Body of pancreas (tissue), 4 donors: ENCODE measurements at regions not wholly inside any gene's neighbourhood (a gene's known extent, or its start where the extent isn't known, plus 50 kb on each side); places are given as distances from the start of the nearest gene placed in this dataset.

Source experiments
- ATAC-seq: fragments of 150-250 bp; one replicate; pipeline ENCODE4 v1.9.1; 2016
- DNase-seq, 4 donors: peaks; one replicate each; pipeline ENCODE4 v3.0.0-alpha.2; 2019
- H3K27ac ChIP-seq, 4 donors: fragments of 200-600 bp; sonication (generic); 1 replicate in 3 of 4; 2 replicates in 1 of 4; pipeline versions ENCODE4 v1.5.1 to v1.6.1; 2016 to 2019; ENCODE audit warnings: mild to moderate bottlenecking in 1 of 4, mixed read lengths in 1 of 4, moderate library complexity in 1 of 4
- H3K27me3 ChIP-seq, 2 donors: fragments of 200-600 bp; sonication (generic); one replicate each; pipeline ENCODE4 v1.6.0; 2016; ENCODE audit warnings: mild to moderate bottlenecking in 1 of 2
- H3K36me3 ChIP-seq, 2 donors: fragments of 200-600 bp; sonication (generic); replicated peaks in 1 of 2; 2 replicates each; pipeline ENCODE4 v1.5.1; 2016; ENCODE audit warnings: low read depth in 2 of 2; ENCODE audit not compliant: insufficient read depth in 1 of 2
- H3K4me1 ChIP-seq: fragments of 200-600 bp; sonication (generic); one replicate; pipeline ENCODE4 v1.6.0; 2016
- H3K4me3 ChIP-seq, 2 donors: fragments of 200-600 bp; sonication (generic); 1 replicate in 1 of 2; 2 replicates in 1 of 2; pipeline ENCODE4 v1.5.1; 2016 to 2019
- H3K9me3 ChIP-seq, 3 donors: fragments of 200-600 bp; sonication (generic); 1 replicate in 2 of 3; 2 replicates in 1 of 3; pipeline ENCODE4 v1.5.1; 2016
- POLR2A ChIP-seq, 3 donors: fragments of 450-650 bp; IDR thresholded peaks; one replicate each; pipeline ENCODE4 v1.6.1; 2016; ENCODE audit warnings: antibody characterized with exemption in 3 of 3, mild to moderate bottlenecking in 2 of 3
- WGBS, 2 donors: methylation state at CpG; one replicate each; pipeline ENCODE4 v1.1.5; 2017; 5-methylcytosine and 5-hydroxymethylcytosine counted together
- intact Hi-C: fragments of 100-400 bp; cut with DNase I; formaldehyde crosslinking; loops from one replicate; pipeline ENCODE4 v1.15.1; 2023
- TF ChIP-seq, protein P1 (sequence below), 7 experiments: fragments of 450-650 bp in 4 of 7; fragments of 200-600 bp in 3 of 7; sonication (generic) in 3 of 7; IDR thresholded peaks; one replicate each; pipeline ENCODE4 v1.5.1; 2016 to 2019; ENCODE audit warnings: antibody characterized with exemption in 7 of 7

DNA sequence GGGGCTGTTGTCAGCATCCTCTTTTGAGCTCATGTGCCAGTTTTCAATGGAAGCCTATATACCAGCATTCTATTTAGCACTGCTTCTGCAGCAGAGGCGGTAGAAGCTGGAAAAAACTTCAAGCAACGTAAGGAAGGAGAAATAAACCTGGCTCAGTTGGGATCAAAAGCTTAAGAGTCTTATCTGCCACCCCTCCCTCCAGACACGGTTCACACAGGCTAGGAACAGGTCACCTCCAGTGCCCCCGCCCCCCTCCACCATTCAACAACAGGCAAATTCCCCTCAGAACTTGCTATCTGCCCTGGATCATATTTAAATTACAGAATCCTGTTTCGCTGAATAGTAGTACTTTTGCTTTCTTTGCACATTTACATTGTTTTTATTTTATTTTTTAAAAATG is 384.8 kb upstream of the PKDCC start:
- intact Hi-C loops, result no loop called here
- ATAC-seq (no peak), DNase-seq (no peak)
- H3K9me3 ChIP-seq, result no peaks in the 10 kb centered on the region
- H3K27me3 ChIP-seq, result no peaks in the 10 kb centered on the region
- no peak overlapping the region for H3K4me3 ChIP-seq
- no peaks in the 10 kb centered on the region for H3K36me3 ChIP-seq
- H3K4me1 ChIP-seq, result no peaks in the 10 kb centered on the region
- TF ChIP-seq POLR2A (IDR thresholded peaks at IDR 0.05), result no peak
- TF ChIP-seq, protein P1, sequence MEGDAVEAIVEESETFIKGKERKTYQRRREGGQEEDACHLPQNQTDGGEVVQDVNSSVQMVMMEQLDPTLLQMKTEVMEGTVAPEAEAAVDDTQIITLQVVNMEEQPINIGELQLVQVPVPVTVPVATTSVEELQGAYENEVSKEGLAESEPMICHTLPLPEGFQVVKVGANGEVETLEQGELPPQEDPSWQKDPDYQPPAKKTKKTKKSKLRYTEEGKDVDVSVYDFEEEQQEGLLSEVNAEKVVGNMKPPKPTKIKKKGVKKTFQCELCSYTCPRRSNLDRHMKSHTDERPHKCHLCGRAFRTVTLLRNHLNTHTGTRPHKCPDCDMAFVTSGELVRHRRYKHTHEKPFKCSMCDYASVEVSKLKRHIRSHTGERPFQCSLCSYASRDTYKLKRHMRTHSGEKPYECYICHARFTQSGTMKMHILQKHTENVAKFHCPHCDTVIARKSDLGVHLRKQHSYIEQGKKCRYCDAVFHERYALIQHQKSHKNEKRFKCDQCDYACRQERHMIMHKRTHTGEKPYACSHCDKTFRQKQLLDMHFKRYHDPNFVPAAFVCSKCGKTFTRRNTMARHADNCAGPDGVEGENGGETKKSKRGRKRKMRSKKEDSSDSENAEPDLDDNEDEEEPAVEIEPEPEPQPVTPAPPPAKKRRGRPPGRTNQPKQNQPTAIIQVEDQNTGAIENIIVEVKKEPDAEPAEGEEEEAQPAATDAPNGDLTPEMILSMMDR (IDR thresholded peaks at IDR 0.05), result no peak
- 49 to 53% methylated on average over 5 of the region's 5 CpGs for WGBS, 2 donors
- no peak overlapping the region for H3K27ac ChIP-seq

DNA sequence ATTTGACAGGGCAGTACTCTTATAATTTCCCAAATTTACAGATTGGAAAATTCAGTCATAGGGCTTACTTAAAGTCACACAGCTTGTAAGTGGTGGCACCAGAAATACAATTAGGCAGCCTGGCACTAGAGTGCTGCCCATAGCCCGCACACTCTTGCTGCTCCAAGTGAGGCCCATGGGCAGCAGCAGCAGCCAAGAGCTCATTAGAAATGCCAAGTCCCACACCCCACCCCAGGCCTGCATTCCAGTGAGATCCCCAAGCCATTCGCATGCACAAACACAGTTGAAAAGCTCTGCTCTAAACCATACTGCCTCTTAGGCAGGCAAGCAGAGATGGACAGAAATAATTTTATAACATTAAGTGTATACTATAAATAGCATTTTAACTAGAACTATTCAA is 379.3 kb upstream of the PKDCC start:
- intact Hi-C loops, result no loop called here
- Histone ChIP-seq H3K27me3 (no peaks in the 10 kb centered on the region), H3K36me3 (no peaks in the 10 kb centered on the region), H3K27ac (no peak overlapping the region), H3K4me1 (no peaks in the 10 kb centered on the region), H3K4me3 (no peak overlapping the region), H3K9me3 (no peaks in the 10 kb centered on the region)
- DNase-seq, result no peak
- TF ChIP-seq POLR2A (IDR thresholded peaks at IDR 0.05), result no peak
- TF ChIP-seq, protein P1 (IDR thresholded peaks at IDR 0.05), result no peak
- ATAC-seq, result no peak
- 69 to 80% methylated on average over 2 of the region's 2 CpGs for WGBS, 2 donors

DNA sequence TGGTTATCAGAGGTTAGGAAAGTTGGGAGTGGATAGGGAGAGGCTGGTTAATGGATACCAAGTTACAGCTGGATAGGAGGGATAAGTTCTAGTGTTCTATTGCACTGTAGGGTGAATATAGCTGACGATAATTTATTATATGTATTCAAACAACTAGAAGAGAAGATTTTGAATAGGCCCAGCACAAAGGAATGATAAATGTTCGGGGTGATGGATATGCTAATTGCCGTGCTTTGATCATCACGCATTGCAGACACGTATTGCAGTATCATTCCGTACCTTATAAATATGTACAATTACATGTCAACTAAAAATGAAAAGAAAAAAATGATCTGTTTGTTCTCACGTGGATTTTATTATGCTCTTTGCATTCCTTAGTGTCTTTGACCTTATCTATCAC is 369.2 kb upstream of the PKDCC start:
- no peaks in the 10 kb centered on the region for H3K9me3 ChIP-seq
- no peak overlapping the region for H3K27ac ChIP-seq
- H3K4me3 ChIP-seq, result no peak overlapping the region
- 64 to 72% methylated on average over 7 of the region's 7 CpGs for WGBS, 2 donors
- H3K4me1 ChIP-seq, result no peaks in the 10 kb centered on the region
- ATAC-seq (no peak), DNase-seq (no peak)
- TF ChIP-seq, protein P1 (IDR thresholded peaks at IDR 0.05), result no peak
- TF ChIP-seq POLR2A (IDR thresholded peaks at IDR 0.05), result no peak
- no peaks in the 10 kb centered on the region for H3K36me3 ChIP-seq
- intact Hi-C loops, result no loop called here
- H3K27me3 ChIP-seq, result no peaks in the 10 kb centered on the region

DNA sequence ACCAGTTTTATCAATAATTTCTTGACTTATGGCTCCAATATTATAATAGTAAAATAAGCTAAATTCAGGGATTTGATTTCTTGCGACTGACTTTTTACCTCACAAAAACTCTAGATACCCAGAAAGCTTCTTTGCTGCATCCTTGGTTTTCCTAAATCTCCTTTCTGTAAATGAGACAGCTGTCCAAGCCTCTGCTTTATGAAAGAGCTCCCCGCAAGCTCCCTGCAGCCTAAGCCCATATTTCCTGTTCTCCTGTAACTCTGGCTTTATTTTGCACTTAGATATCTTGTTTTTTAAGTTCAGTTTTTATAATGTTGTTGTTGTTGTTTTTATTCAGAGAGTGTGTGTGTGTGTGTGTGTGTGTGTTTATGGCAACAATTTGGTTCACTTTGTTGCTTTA is 361.7 kb upstream of the PKDCC start:
- WGBS, 2 donors, result 79 to 82% methylated on average over 2 of the region's 2 CpGs
- Histone ChIP-seq H3K27me3 (no peaks in the 10 kb centered on the region), H3K4me3 (no peak overlapping the region), H3K4me1 (no peaks in the 10 kb centered on the region), H3K36me3 (no peaks in the 10 kb centered on the region), H3K27ac (no peak overlapping the region), H3K9me3 (no peaks in the 10 kb centered on the region)
- no peak for ATAC-seq
- intact Hi-C loops, result no loop called here
- TF ChIP-seq, protein P1 (IDR thresholded peaks at IDR 0.05), result no peak
- no peak for DNase-seq

DNA sequence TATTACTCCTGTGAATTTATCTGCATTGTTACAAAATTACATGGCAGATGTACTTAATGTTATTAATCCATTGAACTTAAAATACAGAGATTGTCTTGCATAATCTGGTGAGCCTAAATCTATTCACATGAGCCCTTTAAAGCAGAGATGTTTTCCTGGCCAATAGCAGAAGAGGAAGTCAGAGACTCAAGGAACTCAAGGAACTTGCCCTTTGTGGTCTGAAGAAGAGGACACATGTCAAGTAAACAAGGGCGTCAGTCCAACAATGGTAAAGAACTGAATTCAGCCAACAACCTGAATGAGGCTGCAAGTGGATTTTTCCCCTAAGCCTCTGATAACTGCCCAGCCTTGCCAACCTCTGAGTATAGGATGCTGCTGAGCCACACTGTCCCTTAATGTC is 356.3 kb upstream of the PKDCC start:
- ATAC-seq (no peak), DNase-seq (no peak)
- Histone ChIP-seq H3K36me3 (no peaks in the 10 kb centered on the region), H3K9me3 (no peaks in the 10 kb centered on the region), H3K4me1 (no peaks in the 10 kb centered on the region), H3K27ac (no peak overlapping the region), H3K27me3 (no peaks in the 10 kb centered on the region), H3K4me3 (no peak overlapping the region)
- 33 to 50% methylated on average over 1 of the region's 1 CpG for WGBS, 2 donors
- intact Hi-C loops, result no loop called here
- TF ChIP-seq, protein P1 (IDR thresholded peaks at IDR 0.05), result no peak
- no peak for TF ChIP-seq POLR2A (IDR thresholded peaks at IDR 0.05)
